GM03348 (cell line): ENCODE measurements at regions not wholly inside any gene's neighbourhood (a gene's known extent, or its start where the extent isn't known, plus 50 kb on each side); places are given as distances from the start of the nearest gene placed in this dataset.
A peak's percentile ranks its signal among the peaks of the same experiment; 100 is the strongest.
"Not testable (repeated sequence)": the region's sequence is repeated elsewhere in the genome, so short reads cannot be mapped to it uniquely, and the experiment has no call there.

Experiments used
- DNase-seq: peaks from one replicate; pipeline ENCODE4 v3.0.0; 2012; ENCODE audit warnings: low spot score

GRCh38 chr5:101505891-101506570, 602.9 kb upstream of the ST8SIA4 start:
- peak; percentile 2 for DNase-seq

GRCh38 chr5:101482931-101483330, 579.8 kb upstream of the ST8SIA4 start:
- DNase-seq: no peak

GRCh38 chr5:101473483-101473882, 570.4 kb upstream of the ST8SIA4 start:
- DNase-seq: peak; percentile 4

- no peak for DNase-seq
Observed at GRCh38 chr5:101461455-101461854, 558.4 kb upstream of the ST8SIA4 start.

- DNase-seq: no peak
Observed at GRCh38 chr5:101458587-101458986, 555.5 kb upstream of the ST8SIA4 start.

GRCh38 chr5:101455851-101456250, 552.8 kb upstream of the ST8SIA4 start:
- no peak for DNase-seq

GRCh38 chr5:101455048-101455447, 552.0 kb upstream of the ST8SIA4 start:
- no peak for DNase-seq

GRCh38 chr5:101442281-101442680, 539.2 kb upstream of the ST8SIA4 start:
- DNase-seq: not testable (repeated sequence)

- no peak for DNase-seq
Observed at GRCh38 chr5:101440173-101440572, 537.1 kb upstream of the ST8SIA4 start.

GRCh38 chr5:101437351-101437750, 534.3 kb upstream of the ST8SIA4 start:
- no peak for DNase-seq

- DNase-seq: no peak
Observed at GRCh38 chr5:101435768-101436167, 532.7 kb upstream of the ST8SIA4 start.

- DNase-seq: no peak
Observed at GRCh38 chr5:101431201-101431600, 528.1 kb upstream of the ST8SIA4 start.

- DNase-seq: no peak
Observed at GRCh38 chr5:101430551-101430950, 527.5 kb upstream of the ST8SIA4 start.

- DNase-seq: peak; percentile 47
Observed at GRCh38 chr5:101429241-101429640, 526.2 kb upstream of the ST8SIA4 start.

- DNase-seq: no peak
Observed at GRCh38 chr5:101425339-101425859, 522.3 kb upstream of the ST8SIA4 start.

- peak; percentile 27 for DNase-seq
Observed at GRCh38 chr5:101424530-101425175, 521.6 kb upstream of the ST8SIA4 start.

- DNase-seq: no peak
Observed at GRCh38 chr5:101418713-101419118, 515.6 kb upstream of the ST8SIA4 start.

- no peak for DNase-seq
Observed at GRCh38 chr5:101404531-101404930, 501.4 kb upstream of the ST8SIA4 start.

GRCh38 chr5:101393795-101394450, 490.8 kb upstream of the ST8SIA4 start:
- DNase-seq: no peak

- DNase-seq: peak; percentile 16
Observed at GRCh38 chr5:101390151-101390908, 487.2 kb upstream of the ST8SIA4 start.

GRCh38 chr5:101385276-101385675, 482.2 kb upstream of the ST8SIA4 start:
- DNase-seq: no peak

- DNase-seq: no peak
Observed at GRCh38 chr5:101370181-101370580, 467.1 kb upstream of the ST8SIA4 start.
